ENCODE measurements at regions not wholly inside any gene's neighbourhood (a gene's known extent, or its start where the extent isn't known, plus 50 kb on each side); places are given as distances from the start of the nearest gene placed in this dataset.

GRCh38 chr5:21126236-21126635, 1138.2 kb upstream of the CDH18 start:
- no peak for TF ChIP-seq GATA1 (IDR thresholded peaks at IDR 0.05; ENCODE audit: low read depth, low read length)
- no peak for TF ChIP-seq POLR2A (IDR thresholded peaks at IDR 0.05; ENCODE audit: low read length)
- DNase-seq = no peak

GRCh38 chr5:21125238-21125983, 1137.4 kb upstream of the CDH18 start:
- TF ChIP-seq GATA1 (IDR thresholded peaks at IDR 0.05; ENCODE audit: low read depth, low read length) (no peak), POLR2A (IDR thresholded peaks at IDR 0.05; ENCODE audit: low read length) (no peak)
- no peak for DNase-seq

DNA sequence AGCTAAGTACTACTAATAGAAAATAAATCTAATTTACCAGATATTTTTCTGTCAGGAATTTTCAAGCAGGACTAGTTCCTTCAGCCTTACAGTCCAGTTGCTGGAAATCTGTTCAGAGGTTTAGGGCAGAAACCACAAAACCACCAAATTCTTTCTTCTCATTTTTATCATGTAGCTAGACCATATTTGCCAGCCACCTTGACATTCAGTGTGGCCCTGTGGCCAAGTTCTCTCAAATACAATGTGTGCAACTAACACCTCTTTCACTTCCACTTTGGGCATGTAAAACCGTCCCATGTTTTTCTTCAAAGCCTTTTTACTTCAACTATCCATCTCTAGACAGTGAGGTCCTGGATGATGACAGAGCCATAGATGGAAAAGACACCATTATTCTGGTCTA, 1133.2 kb upstream of the CDH18 start:
- no peak for DNase-seq
- no peak for TF ChIP-seq GATA1 (IDR thresholded peaks at IDR 0.05; ENCODE audit: low read depth, low read length)

DNA sequence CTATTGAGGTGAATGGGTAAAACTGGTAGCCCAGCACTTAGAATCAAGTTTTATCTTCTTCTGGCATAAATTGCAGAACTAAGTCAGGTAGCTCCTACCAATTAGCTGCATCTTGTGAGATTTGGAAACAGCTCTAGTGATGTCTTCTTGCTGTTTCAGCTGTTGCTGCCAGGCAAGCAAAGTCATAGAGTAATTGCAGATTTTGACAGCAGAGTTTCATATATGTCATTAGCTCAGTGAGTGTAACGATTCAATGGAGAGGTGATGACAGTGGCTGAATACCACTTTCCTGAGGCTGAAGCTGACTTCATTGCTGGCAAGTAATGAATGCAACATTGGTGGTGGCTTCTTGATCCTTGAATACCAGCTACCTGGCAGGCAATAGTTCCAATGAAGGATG, 1109.7 kb upstream of the CDH18 start:
- TF ChIP-seq POLR2A (IDR thresholded peaks at IDR 0.05; ENCODE audit: low read length) (no peak), GATA1 (IDR thresholded peaks at IDR 0.05; ENCODE audit: low read depth, low read length) (no peak)
- DNase-seq = no peak

GRCh38 chr5:21094619-21095018, 1106.6 kb upstream of the CDH18 start:
- no peak for DNase-seq
- TF ChIP-seq GATA1 (IDR thresholded peaks at IDR 0.05; ENCODE audit: low read depth, low read length) (no peak), POLR2A (IDR thresholded peaks at IDR 0.05; ENCODE audit: low read length) (no peak)

GRCh38 chr5:21087766-21088165, 1099.8 kb upstream of the CDH18 start:
- TF ChIP-seq POLR2A (IDR thresholded peaks at IDR 0.05; ENCODE audit: low read length) (no peak), GATA1 (IDR thresholded peaks at IDR 0.05; ENCODE audit: low read depth, low read length) (no peak)
- no peak for DNase-seq

DNA sequence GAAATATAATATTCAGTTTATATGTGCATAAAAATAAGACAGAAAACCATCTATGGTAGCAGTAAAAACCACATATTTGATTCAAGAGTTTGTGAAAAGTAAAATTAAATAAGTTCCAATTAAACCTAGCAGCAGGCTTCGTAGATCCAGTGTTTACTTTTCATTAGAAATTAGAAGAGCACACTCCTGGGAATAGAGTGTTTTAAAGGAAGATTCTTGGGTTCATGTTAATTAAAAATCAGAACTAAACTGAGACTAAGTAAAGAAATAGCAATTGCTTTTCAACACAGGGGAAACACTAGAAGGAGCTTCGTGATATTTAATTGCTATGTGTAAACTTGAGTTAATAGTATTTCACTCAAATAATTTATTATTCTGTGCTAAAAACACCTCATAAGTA, 1097.8 kb upstream of the CDH18 start:
- DNase-seq = no peak
- TF ChIP-seq POLR2A (IDR thresholded peaks at IDR 0.05; ENCODE audit: low read length) = no peak

DNA sequence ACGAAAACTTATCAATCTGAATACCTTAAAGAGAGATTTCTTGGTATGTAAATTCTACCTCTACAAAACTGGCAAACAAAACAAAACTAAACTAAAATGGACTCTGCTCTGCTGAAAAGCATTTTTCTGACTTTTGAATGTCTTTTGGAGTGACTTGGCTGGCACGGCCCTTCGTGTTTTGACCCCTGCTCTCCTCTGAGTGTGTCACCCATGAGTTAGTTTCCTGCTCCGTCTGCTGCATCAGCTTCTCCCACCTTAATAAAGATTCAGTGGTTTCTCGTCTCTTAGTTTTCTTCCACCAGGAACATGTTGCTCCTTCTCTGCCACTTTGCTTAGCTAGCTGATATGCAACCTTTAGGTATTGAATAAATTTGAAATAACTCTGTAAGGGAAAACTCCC, 1084.0 kb upstream of the CDH18 start:
- no peak for TF ChIP-seq GATA1 (IDR thresholded peaks at IDR 0.05; ENCODE audit: low read depth, low read length)
- no peak for TF ChIP-seq POLR2A (IDR thresholded peaks at IDR 0.05; ENCODE audit: low read length)
- DNase-seq = no peak

DNA sequence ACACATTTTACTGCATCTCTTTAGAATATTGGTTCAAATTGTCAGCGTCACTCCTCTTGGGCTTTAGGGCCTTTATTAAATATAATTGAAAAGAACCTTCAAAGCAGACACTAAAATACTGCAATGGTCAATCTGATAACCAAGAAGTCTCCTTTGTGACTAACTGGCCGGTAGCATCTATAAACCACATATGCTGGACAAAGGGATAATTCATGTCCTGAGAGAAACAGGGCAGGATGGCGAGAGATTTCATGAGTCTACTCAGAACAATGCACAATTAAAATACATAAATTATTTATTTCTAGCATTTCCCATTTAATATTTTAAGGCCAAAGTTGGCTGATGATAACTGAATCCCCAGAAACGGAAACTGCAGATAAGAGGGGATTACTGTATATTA, 1083.4 kb upstream of the CDH18 start:
- DNase-seq = no peak
- TF ChIP-seq GATA1 (IDR thresholded peaks at IDR 0.05; ENCODE audit: low read depth, low read length) = no peak
- TF ChIP-seq POLR2A (IDR thresholded peaks at IDR 0.05; ENCODE audit: low read length) = no peak

DNA sequence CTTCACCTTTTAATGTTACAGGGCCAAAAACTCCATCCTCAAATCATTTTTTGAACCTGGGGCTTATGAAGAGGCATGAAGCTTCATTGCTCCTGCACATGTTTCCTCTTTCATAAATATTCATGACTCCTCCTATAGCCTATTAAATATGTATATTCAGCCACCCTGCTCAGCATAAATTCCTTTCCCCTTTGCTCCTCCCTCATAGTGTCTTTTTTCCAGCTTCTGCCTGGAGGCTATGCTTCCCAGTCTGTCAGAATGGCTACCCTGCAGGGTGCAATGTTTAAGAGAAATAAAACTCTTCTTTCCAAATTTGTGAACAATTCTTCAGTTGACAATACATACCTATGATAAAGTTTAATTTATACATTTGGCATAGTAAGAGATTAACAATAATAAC, 1082.9 kb upstream of the CDH18 start:
- TF ChIP-seq POLR2A (IDR thresholded peaks at IDR 0.05; ENCODE audit: low read length) = no peak
- no peak for TF ChIP-seq GATA1 (IDR thresholded peaks at IDR 0.05; ENCODE audit: low read depth, low read length)

GRCh38 chr5:21067724-21068123, 1079.7 kb upstream of the CDH18 start:
- no peak for TF ChIP-seq POLR2A (IDR thresholded peaks at IDR 0.05; ENCODE audit: low read length)
- TF ChIP-seq GATA1 (IDR thresholded peaks at IDR 0.05; ENCODE audit: low read depth, low read length) = no peak
- no peak for DNase-seq

More for the DNA sequence above, 1082.9 kb upstream of the CDH18 start:
- DNase-seq = no peak

DNA sequence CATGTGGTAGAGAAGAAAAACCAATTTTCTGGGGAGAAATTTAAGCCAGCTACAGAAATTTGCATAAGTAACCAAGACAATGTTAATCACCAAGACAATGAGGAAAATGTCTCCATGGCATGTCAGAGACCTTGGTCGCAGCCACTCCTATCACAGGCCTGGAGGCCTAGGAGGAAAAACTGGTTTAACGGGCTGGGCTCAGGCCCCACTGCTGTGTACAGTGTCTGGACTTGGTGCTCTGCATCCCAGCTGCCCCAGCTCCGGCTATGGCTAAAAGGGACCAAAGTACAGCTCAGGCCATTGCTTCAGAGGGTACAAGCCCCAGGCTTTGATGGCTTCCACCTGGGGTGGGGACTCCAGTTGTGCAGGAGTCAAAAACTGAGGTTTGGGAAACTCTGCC, 1075.1 kb upstream of the CDH18 start:
- TF ChIP-seq GATA1 (IDR thresholded peaks at IDR 0.05; ENCODE audit: low read depth, low read length) (no peak), POLR2A (IDR thresholded peaks at IDR 0.05; ENCODE audit: low read length) (no peak)
- no peak for DNase-seq

GRCh38 chr5:21058289-21058688, 1070.3 kb upstream of the CDH18 start:
- no peak for TF ChIP-seq GATA1 (IDR thresholded peaks at IDR 0.05; ENCODE audit: low read depth, low read length)
- no peak for TF ChIP-seq POLR2A (IDR thresholded peaks at IDR 0.05; ENCODE audit: low read length)
- DNase-seq = no peak

DNA sequence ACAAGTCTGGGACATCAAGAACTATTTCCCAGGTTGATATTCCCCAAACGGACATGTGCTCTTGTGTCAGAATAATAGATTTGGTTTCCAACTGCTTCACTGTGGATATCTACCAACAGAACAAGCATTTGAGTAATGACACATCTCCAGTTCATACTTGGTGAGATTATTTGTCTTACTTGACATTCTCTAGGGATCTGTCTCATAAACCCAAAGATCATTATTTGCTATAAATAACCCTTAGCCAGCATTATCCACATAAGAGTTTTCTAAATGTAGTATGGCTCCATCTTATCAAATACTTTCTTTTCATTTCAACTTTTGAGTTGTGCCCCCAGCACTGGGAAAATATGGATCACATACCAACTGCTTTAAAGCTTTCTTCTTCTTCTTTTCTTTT, 1063.9 kb upstream of the CDH18 start:
- TF ChIP-seq POLR2A (IDR thresholded peaks at IDR 0.05; ENCODE audit: low read length) = no peak
- no peak for TF ChIP-seq GATA1 (IDR thresholded peaks at IDR 0.05; ENCODE audit: low read depth, low read length)

DNA sequence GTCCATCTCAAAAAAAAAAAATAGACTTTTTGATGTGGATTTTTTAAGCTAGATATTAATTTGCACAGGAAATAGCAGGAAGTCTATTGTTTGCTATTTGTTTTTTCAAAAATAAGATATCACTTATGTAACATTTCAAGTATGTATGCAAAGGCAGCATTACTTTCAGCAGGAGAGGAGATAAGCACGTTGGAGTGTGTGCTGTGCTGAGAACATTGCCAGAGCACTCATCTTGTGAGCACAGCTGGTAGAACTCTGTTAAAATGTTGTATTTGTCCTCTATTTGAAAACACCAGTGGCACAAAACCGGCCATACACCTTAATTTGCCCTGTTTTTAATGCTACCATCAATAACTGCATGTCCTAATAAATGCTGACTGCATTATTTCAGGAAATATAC, 1061.9 kb upstream of the CDH18 start:
- no peak for DNase-seq
- TF ChIP-seq POLR2A (IDR thresholded peaks at IDR 0.05; ENCODE audit: low read length) (no peak), GATA1 (IDR thresholded peaks at IDR 0.05; ENCODE audit: low read depth, low read length) (no peak)

More for the DNA sequence above, 1063.9 kb upstream of the CDH18 start:
- DNase-seq = no peak

GRCh38 chr5:21030981-21031380, 1043.0 kb upstream of the CDH18 start:
- DNase-seq = no peak
- no peak for TF ChIP-seq GATA1 (IDR thresholded peaks at IDR 0.05; ENCODE audit: low read depth, low read length)
- no peak for TF ChIP-seq POLR2A (IDR thresholded peaks at IDR 0.05; ENCODE audit: low read length)
